Vagina (tissue), 2 donors: ENCODE measurements at regions not wholly inside any gene's neighbourhood (a gene's known extent, or its start where the extent isn't known, plus 50 kb on each side); places are given as distances from the start of the nearest gene placed in this dataset.

Experiments used
- CTCF ChIP-seq, 3 experiments: fragments of 450-650 bp in 2 of 3; fragments of 200-600 bp in 1 of 3; sonication (generic) in 1 of 3; IDR thresholded peaks; one replicate each; pipeline ENCODE4 v1.5.1; 2017 to 2019; ENCODE audit warnings: antibody characterized with exemption in 3 of 3, mild to moderate bottlenecking in 2 of 3, moderate library complexity in 2 of 3
- POLR2A ChIP-seq, 2 donors: fragments of 450-650 bp; IDR thresholded peaks; one replicate each; pipeline ENCODE4 v1.6.1; 2017; ENCODE audit warnings: antibody characterized with exemption in 2 of 2, mild to moderate bottlenecking in 2 of 2, moderate library complexity in 2 of 2
- POLR2AphosphoS5 ChIP-seq, 2 donors: sonication (generic); formaldehyde crosslinking; IDR thresholded peaks; one replicate each; pipeline ENCODE4 v1.9.0; 2017; ENCODE audit warnings: antibody characterized with exemption in 2 of 2, mild to moderate bottlenecking in 2 of 2, low read depth in 1 of 2; ENCODE audit not compliant: insufficient read depth in 1 of 2

GRCh38 chr22:44381761-44382115 is 69.0 kb upstream of the SHISAL1 start:
- TF ChIP-seq POLR2AphosphoS5 (IDR thresholded peaks at IDR 0.05; ENCODE audit: insufficient read depth in 1 of 2, low read depth in 1 of 2), result no peak
- TF ChIP-seq CTCF (IDR thresholded peaks at IDR 0.05), result no peak
- no peak for TF ChIP-seq POLR2A (IDR thresholded peaks at IDR 0.05)
